ENCODE measurements at regions not wholly inside any gene's neighbourhood (a gene's known extent, or its start where the extent isn't known, plus 50 kb on each side); places are given as distances from the start of the nearest gene placed in this dataset.

GRCh38 chr15:60244813-60245212, 153.0 kb downstream of the ANXA2 start:
- no peak for FAIRE-seq
- intact Hi-C loops (cut with micrococcal nuclease; ENCODE audit: unreplicated experiment) (no loop called here), in situ Hi-C loops (cut with MboI) (no loop called here)
- TF ChIP-seq ZNF687 (IDR thresholded peaks at IDR 0.05), result no peak
- H3K36me3 ChIP-seq (ENCODE audit: control insufficient read depth in 2 of 2, insufficient read depth in 2 of 2, low read length in 1 of 2), result no peaks in the 10 kb centered on the region
- RAD21 ChIA-PET (ENCODE audit: unreplicated experiment), result no interaction called here
- CTCF ChIA-PET, result interaction anchor here (0.6 kb wide), 1 partner anchor 42 kb away, joined by 3 read pairs; no protein-coding TSS in a partner anchor
- no peak overlapping the region for H3K27ac ChIP-seq (ENCODE audit: control insufficient read depth, insufficient read depth)
- no peaks in the 10 kb centered on the region for H3K4me1 ChIP-seq (ENCODE audit: control insufficient read depth, insufficient read depth, low read length)
- ATAC-seq, result no peak
- DNase-seq (ENCODE audit: low read depth, low spot score), result no peak
- 0 out of 4 replicates have a peak, but pooled peaks cover 0 to 2% of the 10 kb centered on the region in 2 experiments for H3K27me3 ChIP-seq (replicated peaks in 1 of 2; ENCODE audit: control insufficient read depth in 2 of 2, insufficient read depth in 2 of 2, low read length in 1 of 2)
- POLR2A ChIA-PET, result no interaction called here
- H3K4me2 ChIP-seq (ENCODE audit: control insufficient read depth, insufficient read depth), result no peak overlapping the region
- SMC1A ChIA-PET (ENCODE audit: uncharacterized antibody, unreplicated experiment), result no interaction called here
- no peaks in the 10 kb centered on the region for H3K79me2 ChIP-seq (ENCODE audit: control insufficient read depth, insufficient read depth, low read length)
- no TSS peak for BruUV-seq (replicated peaks)
- H3K9me3 ChIP-seq (replicated peaks; ENCODE audit: control insufficient read depth, insufficient read depth, low read length), result no peaks in the 10 kb centered on the region
- no peaks in the 10 kb centered on the region for H4K20me1 ChIP-seq (ENCODE audit: control insufficient read depth, insufficient read depth)
- no peak overlapping the region for H2AFZ ChIP-seq (ENCODE audit: control insufficient read depth, low read depth, low read length)
- H3K4me3 ChIP-seq, result no peak overlapping the region
- H3K9ac ChIP-seq (ENCODE audit: control insufficient read depth, insufficient read depth, low read length), result no peak overlapping the region

- DNase-seq (ENCODE audit: low read depth, low spot score), result no peak
- Histone ChIP-seq H3K4me1 (ENCODE audit: control insufficient read depth, insufficient read depth, low read length) (no peaks in the 10 kb centered on the region), H3K4me3 (no peak overlapping the region), H4K20me1 (ENCODE audit: control insufficient read depth, insufficient read depth) (no peaks in the 10 kb centered on the region), H3K27me3 (replicated peaks in 1 of 2; ENCODE audit: control insufficient read depth in 2 of 2, insufficient read depth in 2 of 2, low read length in 1 of 2) (peaks cover 0 to 5% of the 10 kb centered on the region in 2 experiments; a peak in 1 of 4 replicates), H3K4me2 (ENCODE audit: control insufficient read depth, insufficient read depth) (no peak overlapping the region), H3K27ac (ENCODE audit: control insufficient read depth, insufficient read depth) (no peak overlapping the region), H3K36me3 (ENCODE audit: control insufficient read depth in 2 of 2, insufficient read depth in 2 of 2, low read length in 1 of 2) (no peaks in the 10 kb centered on the region), H3K79me2 (ENCODE audit: control insufficient read depth, insufficient read depth, low read length) (no peaks in the 10 kb centered on the region), H2AFZ (ENCODE audit: control insufficient read depth, low read depth, low read length) (no peak overlapping the region), H3K9me3 (replicated peaks; ENCODE audit: control insufficient read depth, insufficient read depth, low read length) (no peaks in the 10 kb centered on the region), H3K9ac (ENCODE audit: control insufficient read depth, insufficient read depth, low read length) (no peak overlapping the region)
- CTCF ChIA-PET, result interaction anchor here (1.1 kb wide), 1 partner anchor 10 kb away, joined by 3 read pairs; no protein-coding TSS in a partner anchor
- intact Hi-C loops (cut with micrococcal nuclease; ENCODE audit: unreplicated experiment) (no loop called here), in situ Hi-C loops (cut with MboI) (no loop called here)
- TF ChIP-seq NFYA (IDR thresholded peaks at IDR 0.05; ENCODE audit: borderline replicate concordance, low read depth, low read length) (no peak), MTA3 (IDR thresholded peaks at IDR 0.05; ENCODE audit: borderline replicate concordance, low read length) (no peak), POLR2A (IDR thresholded peaks at IDR 0.05; ENCODE audit: low read depth, low read length) (no peak), HCFC1 (IDR thresholded peaks at IDR 0.05; ENCODE audit: low read length) (no peak), E4F1 (IDR thresholded peaks at IDR 0.05; ENCODE audit: borderline replicate concordance, partially characterized antibody) (no peak), ESRRA (IDR thresholded peaks at IDR 0.05; ENCODE audit: low read length) (no peak), SMARCA5 (IDR thresholded peaks at IDR 0.05) (no peak), ZBED1 (IDR thresholded peaks at IDR 0.05; ENCODE audit: borderline replicate concordance) (no peak), BHLHE40 (IDR thresholded peaks at IDR 0.05; ENCODE audit: borderline replicate concordance in 1 of 2, low read depth in 2 of 2, low read length in 1 of 2) (no peak)
- no peak for ATAC-seq
- POLR2A ChIA-PET, result no interaction called here
- RAD21 ChIA-PET (ENCODE audit: unreplicated experiment), result no interaction called here
- 0% methylated on average over 3 of the region's 3 CpGs for WGBS (ENCODE audit: insufficient coverage, insufficient replicate concordance, low lambda C conversion rate, missing lambda C conversion rate)
- FAIRE-seq, result no peak
- SMC1A ChIA-PET (ENCODE audit: uncharacterized antibody, unreplicated experiment), result no interaction called here
- BruUV-seq (replicated peaks), result no TSS peak
Measured at GRCh38 chr15:60250316-60250715, 147.5 kb downstream of the ANXA2 start.

Measured in GM12878 (cell line).